ENCODE measurements at regions not wholly inside any gene's neighbourhood (a gene's known extent, or its start where the extent isn't known, plus 50 kb on each side); places are given as distances from the start of the nearest gene placed in this dataset.
"Not testable (repeated sequence)": the region's sequence is repeated elsewhere in the genome, so short reads cannot be mapped to it uniquely, and the experiment has no call there.

GRCh38 chr4:101643186-101643837, 147.2 kb upstream of the BANK1 start:
- no peak overlapping the region for H3K4me3 ChIP-seq (replicated peaks in 1 of 2; ENCODE audit: low read depth in 2 of 2, low read length in 2 of 2)
- TF ChIP-seq, protein P1, sequence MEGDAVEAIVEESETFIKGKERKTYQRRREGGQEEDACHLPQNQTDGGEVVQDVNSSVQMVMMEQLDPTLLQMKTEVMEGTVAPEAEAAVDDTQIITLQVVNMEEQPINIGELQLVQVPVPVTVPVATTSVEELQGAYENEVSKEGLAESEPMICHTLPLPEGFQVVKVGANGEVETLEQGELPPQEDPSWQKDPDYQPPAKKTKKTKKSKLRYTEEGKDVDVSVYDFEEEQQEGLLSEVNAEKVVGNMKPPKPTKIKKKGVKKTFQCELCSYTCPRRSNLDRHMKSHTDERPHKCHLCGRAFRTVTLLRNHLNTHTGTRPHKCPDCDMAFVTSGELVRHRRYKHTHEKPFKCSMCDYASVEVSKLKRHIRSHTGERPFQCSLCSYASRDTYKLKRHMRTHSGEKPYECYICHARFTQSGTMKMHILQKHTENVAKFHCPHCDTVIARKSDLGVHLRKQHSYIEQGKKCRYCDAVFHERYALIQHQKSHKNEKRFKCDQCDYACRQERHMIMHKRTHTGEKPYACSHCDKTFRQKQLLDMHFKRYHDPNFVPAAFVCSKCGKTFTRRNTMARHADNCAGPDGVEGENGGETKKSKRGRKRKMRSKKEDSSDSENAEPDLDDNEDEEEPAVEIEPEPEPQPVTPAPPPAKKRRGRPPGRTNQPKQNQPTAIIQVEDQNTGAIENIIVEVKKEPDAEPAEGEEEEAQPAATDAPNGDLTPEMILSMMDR (IDR thresholded peaks at IDR 0.05; ENCODE audit: low read depth, low read length): no peak
- DNase-seq (ENCODE audit: low read depth in 2 of 2): no peak

- H3K4me3 ChIP-seq (replicated peaks in 1 of 2; ENCODE audit: low read depth in 2 of 2, low read length in 2 of 2); DNase-seq (ENCODE audit: low read depth in 2 of 2): not testable (repeated sequence)
Measured at GRCh38 chr4:101632766-101633165, 157.8 kb upstream of the BANK1 start.

DNA sequence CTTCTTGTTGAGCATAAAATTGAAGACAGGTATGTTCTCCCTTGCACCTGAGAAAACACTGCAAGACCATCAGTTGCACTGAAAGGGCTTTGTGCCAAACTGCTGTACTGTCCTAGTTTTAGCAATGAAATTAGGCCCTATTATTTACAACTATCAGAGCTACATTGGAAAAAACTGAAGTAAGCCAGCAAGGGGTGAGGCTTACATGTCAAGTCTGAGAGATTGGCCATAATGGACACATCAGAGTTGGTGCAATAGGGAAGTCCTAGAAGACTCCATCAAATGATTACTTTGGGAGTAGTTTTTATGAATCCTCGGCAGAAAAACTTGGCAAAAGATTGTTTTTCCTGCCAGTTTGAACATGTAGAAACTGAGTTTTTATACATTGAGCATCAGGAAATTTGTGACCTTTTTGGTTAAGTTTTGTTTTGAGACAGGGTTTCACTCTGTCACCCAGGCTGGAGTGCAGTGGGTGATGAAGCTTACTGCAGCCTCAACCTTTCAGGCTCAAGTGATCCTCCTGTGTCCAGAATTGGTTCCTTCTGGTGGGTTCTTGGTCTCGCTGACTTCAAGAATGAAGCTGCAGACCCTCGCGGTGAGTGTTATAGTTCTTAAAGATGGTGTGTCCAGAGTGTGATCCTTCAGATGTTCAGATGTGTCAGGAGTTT, 160.1 kb upstream of the BANK1 start:
- TF ChIP-seq, protein P1 (IDR thresholded peaks at IDR 0.05; ENCODE audit: low read depth, low read length): no peak
- no peak overlapping the region for H3K4me3 ChIP-seq (replicated peaks in 1 of 2; ENCODE audit: low read depth in 2 of 2, low read length in 2 of 2)
- no peak for DNase-seq (ENCODE audit: low read depth in 2 of 2)

DNA sequence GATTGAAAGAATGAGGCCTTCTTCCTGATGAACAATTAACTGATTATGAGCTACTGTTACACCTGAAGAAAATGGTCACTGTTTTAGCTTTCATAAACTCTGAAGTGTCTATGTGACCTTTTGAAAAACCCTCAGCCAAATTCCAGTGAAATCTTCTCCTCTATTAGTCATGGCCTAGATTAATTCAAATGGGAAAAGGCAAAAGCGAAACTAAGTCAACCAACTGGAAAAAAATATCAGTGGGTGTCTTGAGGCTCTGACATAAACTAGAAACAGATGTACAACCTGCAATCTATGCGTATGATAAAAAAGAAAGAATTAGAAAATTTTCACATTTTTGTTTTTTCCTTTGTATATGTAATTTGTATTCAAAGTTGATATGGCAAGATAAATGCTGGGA, 169.4 kb upstream of the BANK1 start:
- H3K4me3 ChIP-seq (replicated peaks in 1 of 2; ENCODE audit: low read depth in 2 of 2, low read length in 2 of 2): no peak overlapping the region
- TF ChIP-seq, protein P1 (IDR thresholded peaks at IDR 0.05; ENCODE audit: low read depth, low read length): no peak
- DNase-seq (ENCODE audit: low read depth in 2 of 2): peak; percentile 31 to 34

GRCh38 chr4:101615652-101616051, 174.9 kb upstream of the BANK1 start:
- DNase-seq (ENCODE audit: low read depth in 2 of 2): no peak
- TF ChIP-seq, protein P1 (IDR thresholded peaks at IDR 0.05; ENCODE audit: low read depth, low read length): no peak
- no peak overlapping the region for H3K4me3 ChIP-seq (replicated peaks in 1 of 2; ENCODE audit: low read depth in 2 of 2, low read length in 2 of 2)

DNA sequence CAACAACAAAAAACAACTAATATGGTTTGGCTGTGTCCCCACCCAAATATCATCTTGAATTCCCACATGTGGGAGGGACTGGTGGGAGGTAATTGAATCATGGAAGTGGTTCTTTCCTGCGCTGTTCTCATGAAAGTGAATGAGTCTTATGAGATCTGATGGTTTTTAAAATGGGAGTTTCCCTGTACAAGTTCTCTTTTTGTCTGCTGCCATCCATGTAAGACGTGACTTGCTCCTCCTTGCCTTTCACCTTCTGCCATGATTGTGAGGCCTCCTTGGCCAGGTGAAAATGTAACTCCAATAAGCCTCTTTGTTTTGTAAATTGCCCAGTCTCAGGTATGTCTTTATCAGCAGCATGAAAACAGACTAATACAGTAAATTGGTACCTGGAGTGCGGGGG, 183.5 kb upstream of the BANK1 start:
- not testable (repeated sequence) for H3K4me3 ChIP-seq (replicated peaks in 1 of 2; ENCODE audit: low read depth in 2 of 2, low read length in 2 of 2); DNase-seq (ENCODE audit: low read depth in 2 of 2)

DNA sequence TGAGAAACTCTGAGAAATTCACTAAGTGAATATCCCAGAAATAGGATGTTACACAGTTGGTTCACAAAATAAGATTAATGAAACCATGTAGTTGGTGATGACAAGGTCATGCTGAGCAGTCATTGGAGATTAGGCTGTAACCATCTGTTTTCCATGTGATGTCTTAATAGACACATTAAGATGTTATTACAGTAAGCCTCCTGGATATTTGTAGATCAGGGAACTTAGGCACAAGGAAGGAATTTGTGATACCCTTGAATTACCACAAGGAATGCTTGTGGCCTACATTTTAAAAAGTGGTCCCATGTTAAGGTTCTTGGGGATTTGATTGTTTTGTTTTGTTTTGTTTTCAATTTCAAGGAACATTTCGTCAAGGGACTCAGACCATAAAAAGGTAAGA, 185.6 kb upstream of the BANK1 start:
- DNase-seq (ENCODE audit: low read depth in 2 of 2): no peak
- TF ChIP-seq, protein P1 (IDR thresholded peaks at IDR 0.05; ENCODE audit: low read depth, low read length): no peak

GRCh38 chr4:101600287-101600686, 190.2 kb upstream of the BANK1 start:
- no peak overlapping the region for H3K4me3 ChIP-seq (replicated peaks in 1 of 2; ENCODE audit: low read depth in 2 of 2, low read length in 2 of 2)
- peak in 1 of 2 donors; percentile 22 for DNase-seq (ENCODE audit: low read depth in 2 of 2)
- TF ChIP-seq, protein P1 (IDR thresholded peaks at IDR 0.05; ENCODE audit: low read depth, low read length): no peak

More for the DNA sequence above, 185.6 kb upstream of the BANK1 start:
- no peak overlapping the region for H3K4me3 ChIP-seq (replicated peaks in 1 of 2; ENCODE audit: low read depth in 2 of 2, low read length in 2 of 2)

All from cardiac fibroblast (primary cell).